ENCODE measurements at regions not wholly inside any gene's neighbourhood (a gene's known extent, or its start where the extent isn't known, plus 50 kb on each side); places are given as distances from the start of the nearest gene placed in this dataset.

DNA sequence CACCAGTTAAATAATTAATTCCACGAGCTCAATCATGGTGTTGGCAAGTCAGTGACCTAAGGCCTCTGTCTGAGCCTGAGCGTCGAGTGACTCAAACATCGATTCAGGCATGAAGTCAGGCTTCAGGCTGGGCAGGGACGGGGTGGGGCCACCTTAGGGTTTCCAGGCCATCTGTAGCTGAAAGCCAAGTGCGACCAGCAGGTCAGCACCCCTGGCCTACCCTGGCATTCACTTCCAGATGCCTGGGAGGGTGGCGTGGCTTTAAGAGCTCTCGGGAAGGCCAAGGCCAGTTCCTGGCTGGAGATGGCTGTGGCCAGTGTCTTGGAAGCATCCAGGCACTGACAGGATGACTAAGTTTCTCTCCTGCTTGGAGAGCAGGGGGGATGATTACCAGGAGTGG lies 113.4 kb downstream of the DACT2 start:
- TF ChIP-seq, protein P1, sequence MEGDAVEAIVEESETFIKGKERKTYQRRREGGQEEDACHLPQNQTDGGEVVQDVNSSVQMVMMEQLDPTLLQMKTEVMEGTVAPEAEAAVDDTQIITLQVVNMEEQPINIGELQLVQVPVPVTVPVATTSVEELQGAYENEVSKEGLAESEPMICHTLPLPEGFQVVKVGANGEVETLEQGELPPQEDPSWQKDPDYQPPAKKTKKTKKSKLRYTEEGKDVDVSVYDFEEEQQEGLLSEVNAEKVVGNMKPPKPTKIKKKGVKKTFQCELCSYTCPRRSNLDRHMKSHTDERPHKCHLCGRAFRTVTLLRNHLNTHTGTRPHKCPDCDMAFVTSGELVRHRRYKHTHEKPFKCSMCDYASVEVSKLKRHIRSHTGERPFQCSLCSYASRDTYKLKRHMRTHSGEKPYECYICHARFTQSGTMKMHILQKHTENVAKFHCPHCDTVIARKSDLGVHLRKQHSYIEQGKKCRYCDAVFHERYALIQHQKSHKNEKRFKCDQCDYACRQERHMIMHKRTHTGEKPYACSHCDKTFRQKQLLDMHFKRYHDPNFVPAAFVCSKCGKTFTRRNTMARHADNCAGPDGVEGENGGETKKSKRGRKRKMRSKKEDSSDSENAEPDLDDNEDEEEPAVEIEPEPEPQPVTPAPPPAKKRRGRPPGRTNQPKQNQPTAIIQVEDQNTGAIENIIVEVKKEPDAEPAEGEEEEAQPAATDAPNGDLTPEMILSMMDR (IDR thresholded peaks at IDR 0.05) = no peak
- TF ChIP-seq ZFX (IDR thresholded peaks at IDR 0.05; ENCODE audit: borderline replicate concordance) = no peak
- H3K27ac ChIP-seq = no peak overlapping the region

DNA sequence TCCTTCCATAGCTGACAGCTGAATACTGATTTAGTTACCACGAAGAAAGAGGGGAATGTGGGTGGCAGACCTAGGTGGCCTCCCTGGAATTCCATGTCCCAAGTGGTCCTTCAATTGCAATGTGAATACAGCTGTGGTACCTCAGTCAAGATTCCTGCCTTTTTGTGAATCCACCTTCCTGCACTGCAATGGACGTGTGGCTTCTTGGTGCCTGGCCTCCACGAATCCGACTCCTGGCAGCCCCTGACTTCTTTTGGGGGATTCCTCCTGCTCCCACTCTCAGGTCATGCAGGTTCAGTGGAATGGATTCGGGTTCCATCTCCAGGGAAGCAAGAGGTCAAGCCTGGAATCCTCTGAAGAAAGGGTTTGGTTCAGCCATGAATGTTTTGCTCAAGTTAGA lies 117.8 kb downstream of the DACT2 start:
- no peak overlapping the region for H3K27ac ChIP-seq
- TF ChIP-seq, protein P1 (IDR thresholded peaks at IDR 0.05) = no peak
- no peak for TF ChIP-seq ZFX (IDR thresholded peaks at IDR 0.05; ENCODE audit: borderline replicate concordance)

DNA sequence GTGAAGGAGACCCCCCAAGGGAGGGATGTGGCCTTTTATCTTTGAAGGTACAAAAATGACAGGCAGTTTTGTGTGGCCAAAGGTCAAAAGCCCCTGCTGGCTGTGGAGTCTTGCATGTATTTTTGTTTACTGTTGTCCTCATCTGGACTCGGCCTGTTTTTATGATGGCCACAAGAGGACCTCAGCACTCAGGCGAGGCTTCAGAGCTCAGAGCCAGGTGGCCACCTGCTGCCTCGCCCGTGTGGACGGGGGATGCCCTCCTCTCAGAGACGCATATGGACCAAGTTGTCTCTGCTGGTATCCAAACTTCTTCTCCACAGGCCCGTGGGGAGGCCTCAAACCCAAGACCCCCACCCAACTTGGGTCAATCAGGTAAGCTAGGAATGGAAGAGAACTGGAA lies 118.2 kb downstream of the DACT2 start:
- no peak for TF ChIP-seq ZFX (IDR thresholded peaks at IDR 0.05; ENCODE audit: borderline replicate concordance)
- TF ChIP-seq, protein P1 (IDR thresholded peaks at IDR 0.05) = peak; percentile 58
- no peak overlapping the region for H3K27ac ChIP-seq

DNA sequence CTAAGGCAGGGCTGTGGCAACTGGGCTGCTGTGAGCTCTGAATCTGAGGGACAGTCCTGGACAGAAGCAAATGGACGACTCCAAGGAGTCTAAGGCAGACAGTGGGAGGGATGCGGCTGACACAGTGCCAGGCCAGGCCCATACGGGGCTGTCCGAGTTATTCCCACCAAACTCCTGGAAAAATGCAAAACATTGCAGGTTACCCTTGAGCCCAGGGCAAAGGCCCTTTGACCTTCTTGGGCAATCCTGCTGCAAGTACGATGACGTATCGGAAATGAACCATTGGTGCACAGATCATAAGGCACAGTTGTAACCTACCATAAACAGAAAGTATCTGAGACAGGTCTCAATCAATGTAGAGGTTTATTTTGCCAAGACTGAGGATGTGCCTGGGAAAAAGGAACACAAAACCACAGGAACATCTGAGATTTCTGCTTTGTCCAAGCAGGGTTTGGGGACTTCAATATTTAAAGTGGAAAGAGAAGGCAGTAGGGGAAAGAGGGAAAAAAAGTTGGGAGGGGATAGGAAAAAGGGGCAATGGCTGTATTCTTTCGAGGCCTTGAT lies 118.9 kb downstream of the DACT2 start:
- H3K27ac ChIP-seq = no peak overlapping the region
- no peak for TF ChIP-seq ZFX (IDR thresholded peaks at IDR 0.05; ENCODE audit: borderline replicate concordance)
- TF ChIP-seq, protein P1 (IDR thresholded peaks at IDR 0.05) = no peak

DNA sequence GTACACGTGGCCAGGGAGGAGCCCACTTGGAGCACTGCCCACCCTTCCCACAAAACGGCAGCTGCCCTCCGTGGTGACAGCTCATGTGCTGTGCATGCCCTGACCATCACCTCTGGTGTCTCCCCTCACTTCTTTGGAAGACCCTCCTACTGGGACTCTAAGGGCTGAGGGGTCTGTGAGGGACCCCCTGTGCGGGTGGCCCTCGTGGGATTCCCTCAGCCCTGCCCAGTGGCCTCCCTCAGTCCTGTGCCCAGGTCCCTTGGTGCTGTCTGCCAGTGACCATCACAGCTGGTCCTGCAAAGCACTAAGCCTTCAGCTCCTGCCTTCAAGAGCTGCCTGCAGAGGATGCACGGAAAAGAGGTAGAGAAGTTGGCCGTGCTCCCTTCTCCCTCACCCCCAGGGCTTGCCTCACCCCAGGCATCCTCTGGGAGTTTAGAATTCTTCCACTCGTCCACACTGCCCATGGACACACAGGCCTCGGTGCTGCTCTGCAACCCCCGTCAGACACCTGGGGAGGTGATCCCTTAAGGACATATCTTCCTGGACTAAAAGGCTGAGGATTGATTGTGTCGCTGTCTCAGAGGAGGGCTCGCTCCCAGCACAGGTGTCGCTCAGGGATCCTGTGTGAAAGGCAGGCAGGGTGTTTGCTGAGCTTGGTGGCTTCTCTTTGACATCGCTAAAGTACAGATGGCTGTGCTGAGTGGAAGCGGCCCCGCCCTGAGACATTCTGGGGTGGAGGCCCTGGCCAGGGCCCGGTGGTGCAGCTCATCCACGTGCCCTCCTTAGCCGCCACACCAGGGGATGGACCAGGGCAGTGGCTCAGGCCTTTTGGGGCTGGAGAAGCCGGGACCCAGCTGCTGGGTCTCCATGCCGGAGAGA lies 119.5 kb upstream of the FRMD1 start:
- TF ChIP-seq, protein P1 (IDR thresholded peaks at IDR 0.05) = no peak
- TF ChIP-seq ZFX (IDR thresholded peaks at IDR 0.05; ENCODE audit: borderline replicate concordance) = no peak
- no peak overlapping the region for H3K27ac ChIP-seq

DNA sequence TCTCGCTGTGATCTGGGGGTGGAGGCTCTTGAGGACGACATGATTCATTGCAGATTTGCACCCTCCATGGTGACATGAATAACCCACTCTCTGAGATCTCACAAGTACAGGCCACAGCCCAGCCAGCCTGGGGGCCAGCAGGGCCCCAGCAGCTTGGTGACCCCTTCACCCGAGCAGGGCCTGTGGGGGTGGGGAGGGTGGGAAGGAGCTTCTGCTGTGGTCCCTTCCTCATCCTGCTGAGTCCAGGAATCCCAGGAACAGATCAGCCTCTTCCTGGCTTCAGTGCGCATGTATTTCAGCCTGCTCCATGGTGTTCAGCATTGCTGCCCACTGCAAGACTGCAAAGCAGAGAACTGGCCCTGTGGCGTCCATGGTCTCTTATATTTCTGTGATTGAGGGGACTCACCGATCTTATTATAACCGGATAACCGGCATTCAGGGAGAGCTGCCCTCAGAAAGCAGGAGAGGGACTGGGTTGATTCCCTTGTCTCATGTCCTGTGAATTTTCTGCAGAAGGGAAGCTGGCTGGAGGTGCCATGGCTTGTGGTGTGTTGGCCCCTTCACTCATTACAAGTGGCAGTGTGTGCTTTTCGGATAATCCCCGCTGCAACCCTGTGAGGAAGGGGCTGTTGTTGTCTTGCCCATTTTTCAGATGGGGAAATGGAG lies 118.8 kb upstream of the FRMD1 start:
- H3K27ac ChIP-seq = no peak overlapping the region
- TF ChIP-seq ZFX (IDR thresholded peaks at IDR 0.05; ENCODE audit: borderline replicate concordance) = no peak
- TF ChIP-seq, protein P1 (IDR thresholded peaks at IDR 0.05) = no peak
